CD14-positive monocyte (primary cell): ENCODE measurements at regions not wholly inside any gene's neighbourhood (a gene's known extent, or its start where the extent isn't known, plus 50 kb on each side); places are given as distances from the start of the nearest gene placed in this dataset.

ENCODE experiments used
- DNase-seq, 3 donors: peaks; one replicate each; pipeline ENCODE4 v3.0.0-alpha.2; 2011 to 2022
- H2AFZ ChIP-seq: 2 replicates; pipeline ENCODE4 v1.6.0; 2012; ENCODE audit warnings: mild to moderate bottlenecking, low read depth, low read length, inconsistent platforms; ENCODE audit not compliant: insufficient read depth, poor library complexity, severe bottlenecking
- H3K27ac ChIP-seq, 2 donors: 1 replicate in 1 of 2; 2 replicates in 1 of 2; pipeline ENCODE4 v1.5.1; 2012 to 2013; ENCODE audit warnings: low read length in 2 of 2, control low read depth in 1 of 2, inconsistent platforms in 1 of 2, low read depth in 1 of 2, mild to moderate bottlenecking in 1 of 2
- H3K27me3 ChIP-seq, 2 donors: one replicate each; pipeline versions ENCODE4 v1.6.0 to v1.6.1; 2011 to 2013; ENCODE audit warnings: low read length in 2 of 2; ENCODE audit not compliant: control insufficient read depth in 2 of 2, insufficient read depth in 2 of 2
- H3K36me3 ChIP-seq, 2 donors: replicated peaks in 1 of 2; 1 replicate in 1 of 2; 2 replicates in 1 of 2; pipeline versions ENCODE4 v1.5.1 to v1.6.1; 2012 to 2013; ENCODE audit warnings: low read length in 2 of 2, control low read depth in 1 of 2, inconsistent platforms in 1 of 2, mild to moderate bottlenecking in 1 of 2; ENCODE audit not compliant: insufficient read depth in 2 of 2, control insufficient read depth in 1 of 2
- H3K4me1 ChIP-seq, 2 donors: 1 replicate in 1 of 2; 2 replicates in 1 of 2; pipeline versions ENCODE4 v1.5.1 to v1.6.1; 2012 to 2013; ENCODE audit warnings: low read length in 2 of 2, control low read depth in 1 of 2, inconsistent platforms in 1 of 2, mild to moderate bottlenecking in 1 of 2, moderate library complexity in 1 of 2; ENCODE audit not compliant: insufficient read depth in 2 of 2, control insufficient read depth in 1 of 2
- H3K4me2 ChIP-seq: replicated peaks from 2 replicates; pipeline ENCODE3; 2012; ENCODE audit warnings: low read length, moderate library complexity, mild to moderate bottlenecking; ENCODE audit not compliant: poor library complexity, severe bottlenecking; ENCODE audit errors: extremely low read depth
- H3K4me3 ChIP-seq, 3 experiments: fragments of 200-600 bp in 1 of 3; sonication (generic) in 1 of 3; replicated peaks in 1 of 3; 1 replicate in 2 of 3; 2 replicates in 1 of 3; pipeline ENCODE4 v1.5.1; 2011 to 2013; ENCODE audit warnings: low read length in 3 of 3, mild to moderate bottlenecking in 3 of 3, control low read depth in 2 of 3, low read depth in 2 of 3, inconsistent platforms in 1 of 3, moderate library complexity in 1 of 3
- H3K79me2 ChIP-seq: 2 replicates; pipeline ENCODE4 v1.6.0; 2012; ENCODE audit warnings: mild to moderate bottlenecking, control low read depth, inconsistent platforms, low read length, moderate library complexity; ENCODE audit not compliant: insufficient read depth
- H3K9ac ChIP-seq: 2 replicates; pipeline ENCODE4 v1.6.0; 2017; ENCODE audit warnings: low read length, mild to moderate bottlenecking; ENCODE audit not compliant: insufficient read depth, poor library complexity, severe bottlenecking
- H3K9me3 ChIP-seq, 2 donors: replicated peaks in 1 of 2; 1 replicate in 1 of 2; 2 replicates in 1 of 2; pipeline versions ENCODE4 v1.5.1 to v1.6.1; 2012 to 2013; ENCODE audit warnings: low read length in 2 of 2, control low read depth in 1 of 2; ENCODE audit not compliant: control insufficient read depth in 1 of 2, insufficient read depth in 1 of 2
- H4K20me1 ChIP-seq: 2 replicates; pipeline ENCODE4 v1.6.0; 2012; ENCODE audit warnings: mild to moderate bottlenecking, low read length, control low read depth, moderate library complexity; ENCODE audit not compliant: insufficient read depth
- H3K27ac Mint-ChIP-seq, 7 donors: one replicate each; pipeline ENCODE4 v1.8.0; 2020; ENCODE audit warnings: mild to moderate bottlenecking in 7 of 7, mixed read lengths in 7 of 7, moderate library complexity in 6 of 7, inconsistent platforms in 2 of 7
- H3K27me3 Mint-ChIP-seq, 3 donors: one replicate each; pipeline ENCODE4 v1.8.0; 2021 to 2022; ENCODE audit warnings: low read depth in 3 of 3, mild to moderate bottlenecking in 3 of 3, mixed read lengths in 3 of 3, moderate library complexity in 3 of 3, inconsistent platforms in 1 of 3
- H3K36me3 Mint-ChIP-seq, 2 donors: one replicate each; pipeline ENCODE4 v1.8.0; 2020; ENCODE audit warnings: mixed read lengths in 2 of 2, inconsistent platforms in 1 of 2, mild to moderate bottlenecking in 1 of 2
- H3K4me1 Mint-ChIP-seq: one replicate; pipeline ENCODE4 v1.8.0; 2020; ENCODE audit warnings: mild to moderate bottlenecking, mixed read lengths
- H3K4me3 Mint-ChIP-seq, 2 donors: one replicate each; pipeline ENCODE4 v1.8.0; 2020; ENCODE audit warnings: mild to moderate bottlenecking in 2 of 2, mixed read lengths in 2 of 2, moderate library complexity in 1 of 2
- H3K9me3 Mint-ChIP-seq, 7 donors: one replicate each; pipeline ENCODE4 v1.8.0; 2020 to 2022; ENCODE audit warnings: mixed read lengths in 7 of 7, mild to moderate bottlenecking in 6 of 7, moderate library complexity in 6 of 7, inconsistent platforms in 2 of 7
- CTCF ChIP-seq: fragments of 200-600 bp; IDR thresholded peaks from one replicate; pipeline ENCODE4 v1.8.0; 2022; ENCODE audit warnings: antibody characterized with exemption, mild to moderate bottlenecking
- WGBS: methylation state at CpG from one replicate; pipeline ENCODE4 v1.1.5; 2013; ENCODE audit warnings: missing lambda C conversion rate; ENCODE audit not compliant: insufficient coverage; 5-methylcytosine and 5-hydroxymethylcytosine counted together
- intact Hi-C, 2 donors: fragments of 100-400 bp; cut with micrococcal nuclease; formaldehyde crosslinking; loops; one replicate each; pipeline versions ENCODE4 v1.15.0 to v1.15.1; 2023

- H3K79me2 ChIP-seq, result no peaks in the 10 kb centered on the region
- no peak overlapping the region for H3K4me2 ChIP-seq
- no peak for DNase-seq
- no peak for TF ChIP-seq CTCF
- H4K20me1 ChIP-seq, result no peaks in the 10 kb centered on the region
- Mint-ChIP-seq H3K27ac (no peak overlapping the region), H3K4me1 (no peaks in the 10 kb centered on the region), H3K27me3 (no peaks in the 10 kb centered on the region), H3K36me3 (no peaks in the 10 kb centered on the region), H3K4me3 (no peak overlapping the region), H3K9me3 (peaks cover 0 to 6% (median 0%) of the 10 kb centered on the region in 7 donors)
- 90% methylated on average over 4 of the region's 5 CpGs for WGBS
- no peak overlapping the region for H3K27ac ChIP-seq
- no peaks in the 10 kb centered on the region for H3K36me3 ChIP-seq
- intact Hi-C loops, result no loop called here
- no peak overlapping the region for H2AFZ ChIP-seq
- H3K4me1 ChIP-seq, result no peaks in the 10 kb centered on the region
- no peak overlapping the region for H3K4me3 ChIP-seq
- H3K9ac ChIP-seq, result no peak overlapping the region
- H3K9me3 ChIP-seq, result peaks cover 0 to 4% of the 10 kb centered on the region in 2 donors
- H3K27me3 ChIP-seq, result no peaks in the 10 kb centered on the region
Observed at GRCh38 chr5:163252950-163253349, 184.4 kb upstream of the CCNG1 start.

GRCh38 chr5:163259495-163259894 is 177.9 kb upstream of the CCNG1 start:
- WGBS, result no CpG with 5 or more reads among the region's 2 CpGs
- Mint-ChIP-seq H3K27ac (no peak overlapping the region), H3K4me3 (no peak overlapping the region)

More at GRCh38 chr5:163259495-163259894, 177.9 kb upstream of the CCNG1 start:
- Histone ChIP-seq H3K27ac (no peak overlapping the region), H2AFZ (no peak overlapping the region), H3K9me3 (no peaks in the 10 kb centered on the region), H3K4me1 (no peaks in the 10 kb centered on the region), H3K79me2 (no peaks in the 10 kb centered on the region), H3K4me2 (no peak overlapping the region), H3K36me3 (no peaks in the 10 kb centered on the region), H4K20me1 (no peaks in the 10 kb centered on the region), H3K4me3 (no peak overlapping the region), H3K27me3 (no peaks in the 10 kb centered on the region), H3K9ac (no peak overlapping the region)
- H3K9me3 Mint-ChIP-seq, result peaks cover 0 to 3% (median 0%) of the 10 kb centered on the region in 7 donors
- H3K27me3 Mint-ChIP-seq, result no peaks in the 10 kb centered on the region
- intact Hi-C loops, result no loop called here
- H3K4me1 Mint-ChIP-seq, result no peaks in the 10 kb centered on the region
- TF ChIP-seq CTCF, result no peak
- no peak for DNase-seq
- no peaks in the 10 kb centered on the region for H3K36me3 Mint-ChIP-seq
